GM21367 (cell line): ENCODE measurements at regions not wholly inside any gene's neighbourhood (a gene's known extent, or its start where the extent isn't known, plus 50 kb on each side); places are given as distances from the start of the nearest gene placed in this dataset.

Experiments used
- ATAC-seq: cut with Tn5 transposase; IDR thresholded peaks from one replicate; pipeline ENCODE4 v1.9.1; 2021; ENCODE audit not compliant: unreplicated experiment

DNA sequence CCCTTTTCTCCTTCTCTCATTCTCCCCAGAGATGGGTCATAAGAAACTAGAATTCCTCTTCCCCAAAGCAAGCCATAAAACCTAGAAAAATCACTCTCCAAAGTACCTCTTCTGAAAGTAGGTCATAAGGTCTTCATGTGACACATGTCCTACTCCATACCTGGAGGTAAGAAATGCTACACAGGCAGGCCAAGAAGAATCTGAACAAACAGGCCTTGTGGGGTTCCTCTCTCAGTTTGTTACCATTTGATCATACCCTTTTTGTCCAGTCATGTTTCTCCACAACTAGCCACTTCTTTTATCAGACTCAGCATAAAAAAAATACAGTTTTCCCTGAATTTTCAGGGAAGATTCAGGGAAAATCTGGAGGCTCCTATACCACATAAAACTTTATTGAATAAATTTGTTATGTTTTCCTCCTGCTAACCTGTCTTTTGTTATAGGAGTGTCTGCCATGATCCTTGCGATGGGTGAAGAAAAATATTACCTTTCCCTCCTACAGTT, 134.4 kb upstream of the LMO4 start:
- ATAC-seq: no peak

DNA sequence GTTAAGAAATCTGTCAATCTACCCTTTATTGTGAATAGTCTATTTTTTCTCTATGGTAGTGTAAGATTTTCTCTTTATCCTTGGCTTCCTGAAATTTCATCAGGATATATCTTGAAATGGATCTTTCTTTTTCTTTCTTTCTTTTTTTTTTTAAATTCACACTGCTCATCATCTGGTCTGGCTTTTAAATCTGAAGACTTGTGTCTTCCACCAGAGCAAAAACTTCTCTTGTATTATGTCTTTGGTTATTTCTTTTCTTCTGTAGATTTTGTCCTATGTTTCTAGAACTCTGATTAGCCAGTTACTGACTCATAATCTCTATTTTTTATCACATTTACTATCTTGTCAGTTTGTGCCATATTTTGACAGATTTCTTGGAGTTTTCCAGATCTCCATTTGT, 133.8 kb upstream of the LMO4 start:
- no peak for ATAC-seq

GRCh38 chr1:87196110-87196827, 132.4 kb upstream of the LMO4 start:
- ATAC-seq: no peak

GRCh38 chr1:87197156-87197555, 131.5 kb upstream of the LMO4 start:
- no peak for ATAC-seq

GRCh38 chr1:87197641-87198040, 131.0 kb upstream of the LMO4 start:
- ATAC-seq: no peak

DNA sequence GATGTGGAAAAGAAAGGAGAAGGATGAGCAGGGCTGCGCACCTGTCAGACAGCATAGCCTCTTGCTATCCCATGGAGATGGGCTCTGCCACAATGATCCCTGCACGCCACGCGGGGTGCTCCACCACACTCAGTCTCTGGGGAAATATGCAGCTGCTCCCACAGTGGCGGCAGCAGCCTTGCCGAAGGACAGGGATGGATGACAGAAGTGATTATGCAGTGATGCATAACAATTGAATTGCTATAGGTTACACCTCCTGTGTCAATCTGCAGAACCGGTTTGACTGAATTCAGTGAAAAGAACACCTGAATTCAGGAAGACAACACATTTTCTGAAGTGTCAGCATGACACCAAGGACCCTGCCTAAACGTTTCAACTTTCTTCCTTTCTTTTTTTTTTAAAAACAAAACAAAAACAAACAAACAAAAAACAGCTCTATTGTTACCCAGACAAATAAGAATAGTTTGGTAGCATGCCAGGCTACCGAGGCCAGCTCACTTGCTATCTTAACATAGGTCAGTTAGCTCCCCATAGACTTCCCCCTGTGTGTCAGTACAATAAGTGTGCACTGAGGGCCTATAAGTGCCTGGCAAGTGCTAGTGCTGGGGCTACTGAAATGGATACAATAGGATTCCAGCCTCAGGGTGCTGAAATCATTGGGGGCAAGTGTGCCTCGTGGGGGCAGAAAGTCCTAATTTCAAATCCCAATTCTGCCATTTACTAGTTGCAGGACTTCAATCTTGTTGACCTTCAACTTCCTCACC, 127.6 kb upstream of the LMO4 start:
- no peak for ATAC-seq

DNA sequence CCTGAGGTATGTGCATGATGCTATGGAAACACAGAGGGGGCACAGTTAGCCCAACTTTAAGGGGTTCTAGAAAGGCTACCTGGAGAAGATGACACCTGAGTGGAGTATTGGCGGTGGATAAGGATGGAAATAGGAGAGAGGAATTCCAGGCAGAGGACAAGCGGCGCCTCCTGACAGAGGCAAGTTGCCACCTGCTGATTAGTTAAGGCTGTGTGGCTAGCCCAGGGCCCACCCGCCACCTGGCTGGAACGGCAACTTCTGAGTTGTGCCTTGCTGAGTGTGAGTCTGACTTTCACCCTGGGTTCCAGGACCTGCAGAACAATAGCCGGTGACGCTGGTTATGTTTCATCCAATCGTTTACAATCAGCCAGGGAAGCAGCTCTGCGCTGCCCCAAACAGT, 126.9 kb upstream of the LMO4 start:
- no peak for ATAC-seq

DNA sequence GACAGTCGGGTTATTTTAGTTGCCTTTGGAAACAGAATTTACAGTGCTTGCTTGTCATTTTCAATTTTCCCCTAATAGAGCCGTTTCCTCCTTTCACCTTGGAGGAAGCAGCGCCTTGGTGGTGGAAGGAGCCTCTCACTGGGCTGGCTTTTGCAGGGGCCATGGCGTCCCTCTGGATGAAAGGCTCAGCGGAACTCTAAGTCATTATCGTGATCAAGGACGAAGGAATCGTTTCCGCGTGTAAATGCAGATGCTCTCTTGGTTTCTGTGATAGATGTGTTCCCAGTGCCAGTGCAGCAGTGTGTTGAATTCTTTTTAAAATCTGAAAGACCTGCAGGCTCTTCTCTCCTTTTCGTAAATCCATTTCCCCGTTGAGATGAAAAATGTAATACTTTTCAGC, 126.2 kb upstream of the LMO4 start:
- ATAC-seq: no peak

DNA sequence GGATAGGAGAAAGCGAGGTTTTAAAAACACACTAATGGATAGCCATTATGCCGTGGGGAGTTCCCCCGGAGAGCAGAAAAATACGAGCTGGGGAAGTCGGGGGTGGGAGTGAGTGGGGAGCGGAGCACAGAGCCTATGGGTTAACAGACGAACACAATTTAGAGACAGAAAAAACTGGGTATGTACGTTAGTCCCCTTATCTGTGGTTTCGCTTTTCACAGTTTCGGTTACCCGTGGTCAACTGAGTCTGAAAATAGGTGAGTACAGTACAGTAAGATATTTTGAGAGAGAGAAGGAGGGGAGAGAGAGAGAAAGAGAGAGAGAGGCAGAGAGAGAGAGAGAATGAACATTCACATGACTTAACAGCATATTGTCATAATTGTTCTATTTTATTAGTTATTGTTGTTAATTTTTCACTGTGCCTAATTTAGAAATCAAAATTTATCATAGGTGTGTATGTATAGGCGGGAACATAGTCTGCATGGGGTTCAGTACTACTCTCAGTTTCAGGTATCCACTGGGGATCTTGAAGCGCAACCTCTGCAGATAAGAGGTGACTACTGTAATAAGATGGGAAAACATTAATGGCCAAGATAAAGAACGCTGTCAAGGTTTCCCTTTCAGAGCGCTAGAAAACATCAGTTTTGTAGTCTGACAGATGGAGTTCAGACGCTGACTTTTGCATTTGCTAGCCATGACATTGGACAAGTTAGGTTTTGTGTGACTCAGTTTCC, 125.6 kb upstream of the LMO4 start:
- peak; percentile 93 for ATAC-seq

DNA sequence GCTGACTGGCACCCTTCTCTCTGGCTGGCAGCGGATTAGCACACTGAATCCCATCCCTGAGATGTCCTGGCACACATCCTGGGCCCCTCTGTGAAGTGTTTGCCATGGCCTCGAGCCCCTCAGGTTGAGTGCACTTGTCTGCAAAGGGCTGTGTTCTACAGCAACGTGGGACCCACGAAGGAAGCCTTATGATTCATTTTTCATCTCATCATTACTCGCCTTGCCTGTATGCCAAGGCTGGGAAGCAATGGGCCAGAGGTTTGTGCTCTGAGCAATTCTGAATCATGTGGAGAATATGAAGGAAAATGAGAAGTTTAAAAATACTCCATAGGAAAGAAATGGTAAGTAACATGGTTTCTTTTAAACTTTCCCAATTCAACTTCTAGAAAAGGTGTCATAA, 124.8 kb upstream of the LMO4 start:
- ATAC-seq: no peak

DNA sequence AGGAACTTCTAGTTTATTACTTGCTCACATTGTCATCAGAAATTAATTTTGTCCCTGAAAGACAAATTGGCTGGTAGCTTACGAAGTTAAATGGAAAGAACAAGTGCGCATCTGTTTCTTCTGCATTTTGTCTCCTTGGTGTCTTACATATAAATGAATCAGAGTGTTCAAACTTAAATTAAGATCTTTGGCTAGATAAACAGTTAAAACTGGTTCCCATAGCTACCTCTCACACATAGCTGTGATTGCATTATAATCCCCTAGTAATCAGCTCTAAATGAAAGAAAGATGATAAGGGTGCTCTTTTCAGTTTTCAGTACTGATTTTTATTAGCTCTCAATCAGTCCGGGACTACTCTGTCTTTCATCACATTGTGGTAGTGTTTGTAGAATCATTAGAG, 124.2 kb upstream of the LMO4 start:
- no peak for ATAC-seq

DNA sequence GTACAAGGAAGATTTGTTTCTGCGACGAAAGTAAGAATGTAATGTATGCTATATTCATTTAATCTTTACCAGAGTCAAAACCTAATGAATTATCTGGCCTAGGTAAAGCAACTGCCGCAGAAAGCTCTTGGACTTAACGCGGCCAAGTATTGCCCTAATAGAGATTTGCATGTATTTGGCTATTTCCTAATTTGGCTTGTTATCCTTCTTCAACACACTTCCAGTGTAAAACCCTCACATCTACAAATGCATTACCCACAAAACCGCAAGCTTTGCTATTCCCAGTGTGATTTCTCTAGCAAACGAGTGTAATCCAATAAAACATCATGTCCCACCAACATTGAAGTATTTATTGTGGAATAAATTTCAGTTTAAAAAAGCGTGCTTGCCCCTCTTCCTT, 123.8 kb upstream of the LMO4 start:
- no peak for ATAC-seq

DNA sequence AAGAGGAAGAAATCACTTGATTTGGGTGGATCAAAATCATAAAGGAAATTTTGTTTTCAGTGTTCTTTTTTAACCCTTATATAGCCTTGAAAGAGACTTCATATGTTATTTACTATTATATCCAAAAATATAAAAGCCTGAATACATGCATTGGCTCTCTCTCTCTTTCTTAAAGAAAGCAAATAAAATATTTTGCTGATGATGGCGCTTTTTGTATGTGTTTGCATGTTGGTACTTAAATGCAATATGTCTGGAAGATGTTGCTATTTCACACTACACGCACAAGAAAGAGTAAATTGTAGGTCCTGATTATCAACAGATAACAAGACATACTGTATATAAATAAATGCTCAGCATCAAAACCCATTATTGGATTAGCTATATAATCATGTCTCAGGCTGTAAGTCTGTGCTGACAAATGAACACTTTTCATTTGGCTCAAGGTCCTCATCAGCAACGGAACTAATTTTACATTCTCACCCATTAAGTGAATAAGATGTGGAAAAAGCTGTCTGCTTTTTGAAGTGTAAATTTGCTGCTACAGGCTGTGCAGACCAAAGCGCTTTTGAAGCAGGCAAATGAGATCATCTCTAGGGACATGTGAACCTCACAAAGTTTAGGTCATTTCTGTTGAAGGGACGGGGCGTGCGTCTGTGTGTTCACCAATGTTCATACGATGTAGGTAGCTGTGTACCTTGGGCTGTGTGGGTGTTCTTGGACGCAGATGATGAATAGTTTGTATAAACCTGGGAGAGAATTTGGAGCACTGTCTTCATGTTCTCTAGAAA, 122.4 kb upstream of the LMO4 start:
- no peak for ATAC-seq

- ATAC-seq: no peak
These were observed 120.6 kb upstream of the LMO4 start for GRCh38 chr1:87208080-87208479.

GRCh38 chr1:87208931-87209330, 119.7 kb upstream of the LMO4 start:
- no peak for ATAC-seq

DNA sequence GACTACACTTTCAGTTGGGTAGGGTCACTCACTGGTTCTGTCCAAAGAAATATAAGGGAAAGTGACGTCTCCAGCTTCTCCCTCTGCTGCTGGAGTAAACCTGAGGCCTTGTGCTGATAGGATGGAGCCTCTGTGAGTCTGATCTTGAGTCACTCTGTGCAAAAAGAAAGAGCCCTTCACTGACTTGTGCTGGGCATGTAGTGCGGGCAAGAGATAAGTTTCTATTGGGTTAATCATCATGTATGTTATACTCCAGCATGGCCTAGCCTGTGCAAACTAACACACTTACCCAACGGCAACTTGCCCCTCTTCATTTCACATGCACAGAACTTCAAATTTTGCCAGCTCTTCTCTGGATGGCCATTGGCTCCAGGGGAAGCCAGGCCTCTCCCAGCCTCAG, 118.5 kb upstream of the LMO4 start:
- no peak for ATAC-seq

DNA sequence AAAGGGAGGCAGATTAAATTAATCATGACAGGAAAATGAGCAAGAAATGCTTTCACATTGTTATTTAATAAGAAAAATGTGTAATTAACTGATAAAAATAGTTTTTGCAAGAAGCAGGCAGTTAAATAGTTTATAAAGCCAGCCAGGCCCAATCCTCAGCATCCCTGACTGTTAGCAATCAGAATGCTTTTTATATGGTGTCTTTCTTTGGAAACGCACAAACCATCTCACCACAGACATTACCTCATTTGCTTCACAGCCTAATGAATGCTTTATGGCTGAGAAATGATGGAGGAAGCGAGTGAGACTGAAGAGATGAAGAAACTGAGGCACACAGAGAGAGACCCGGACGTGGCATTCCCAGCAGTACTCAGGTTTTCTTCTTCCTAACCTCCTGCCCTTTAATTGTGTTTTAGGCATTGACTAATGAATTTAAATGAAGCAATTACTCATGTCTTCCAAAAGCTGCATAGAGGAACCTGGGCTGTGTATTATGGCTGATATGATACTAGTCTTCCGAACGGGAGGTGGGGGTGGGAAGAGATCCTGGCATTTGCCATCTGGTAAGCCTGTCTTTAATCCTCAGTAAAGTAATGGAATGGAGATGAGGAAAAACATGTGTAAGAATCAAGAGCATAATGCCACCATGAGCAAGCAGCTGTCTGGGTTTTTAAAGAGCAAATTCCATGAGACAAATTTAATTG, 116.1 kb upstream of the LMO4 start:
- ATAC-seq: no peak

- ATAC-seq: no peak
These were observed 115.6 kb upstream of the LMO4 start for GRCh38 chr1:87213135-87213515.

- ATAC-seq: no peak
These were observed 113.1 kb upstream of the LMO4 start for GRCh38 chr1:87215592-87215991.

DNA sequence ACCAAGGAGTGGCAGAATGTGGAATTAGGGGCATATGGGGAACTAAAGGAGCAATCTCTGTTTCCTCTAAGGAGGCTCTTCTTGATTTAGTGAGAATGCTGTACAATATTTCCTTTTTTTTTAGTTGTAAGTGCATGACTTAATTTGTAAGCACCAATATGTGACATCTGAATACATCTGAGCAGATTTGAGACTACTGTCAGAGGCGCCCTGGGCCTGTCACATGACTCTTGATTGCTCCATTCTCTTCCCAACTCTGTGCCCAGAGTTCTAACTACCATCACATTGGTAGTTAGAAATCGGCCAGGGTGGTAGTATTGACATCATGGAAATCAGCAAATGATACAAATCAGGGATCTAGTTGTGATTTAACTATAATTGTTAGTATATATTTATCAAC, 110.1 kb upstream of the LMO4 start:
- no peak for ATAC-seq

- no peak for ATAC-seq
These were observed 109.5 kb upstream of the LMO4 start for GRCh38 chr1:87219141-87219540.
